ENCODE measurements at regions not wholly inside any gene's neighbourhood (a gene's known extent, or its start where the extent isn't known, plus 50 kb on each side); places are given as distances from the start of the nearest gene placed in this dataset.
A peak's percentile ranks its signal among the peaks of the same experiment; 100 is the strongest.

DNA sequence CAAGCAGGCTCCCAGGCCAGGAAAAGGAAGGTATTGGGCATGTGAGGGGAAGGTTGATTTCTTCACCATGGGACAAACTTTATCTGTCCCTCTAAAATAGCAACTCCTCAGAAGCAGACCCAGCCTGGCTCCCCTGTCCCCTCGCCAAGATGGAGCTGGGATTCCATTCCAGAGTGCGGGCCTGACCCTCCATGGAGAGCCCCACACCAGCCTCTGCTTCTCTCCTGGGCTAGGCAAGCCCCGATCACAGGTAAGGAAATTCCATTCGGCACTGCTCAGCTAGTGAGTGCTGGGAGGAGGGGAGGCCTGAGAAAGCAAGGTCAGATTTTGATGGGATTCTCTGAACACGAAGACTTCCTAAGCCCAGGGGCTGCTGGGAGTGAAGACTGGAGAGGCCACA lies 98.4 kb downstream of the EFNB1 start:
- Histone ChIP-seq H3K4me1 (peaks cover 0 to 39% (median 12%) of the 10 kb centered on the region in 9 donors), H3K4me3 (no peak overlapping the region), H3K36me3 (no peaks in the 10 kb centered on the region), H3K9me3 (no peaks in the 10 kb centered on the region), H3K27ac (no peak overlapping the region), H3K27me3 (peaks cover 0 to 7% (median 0%) of the 10 kb centered on the region in 7 donors)
- intact Hi-C loops (cut with DNase I): no loop called here
- TF ChIP-seq, protein P1, sequence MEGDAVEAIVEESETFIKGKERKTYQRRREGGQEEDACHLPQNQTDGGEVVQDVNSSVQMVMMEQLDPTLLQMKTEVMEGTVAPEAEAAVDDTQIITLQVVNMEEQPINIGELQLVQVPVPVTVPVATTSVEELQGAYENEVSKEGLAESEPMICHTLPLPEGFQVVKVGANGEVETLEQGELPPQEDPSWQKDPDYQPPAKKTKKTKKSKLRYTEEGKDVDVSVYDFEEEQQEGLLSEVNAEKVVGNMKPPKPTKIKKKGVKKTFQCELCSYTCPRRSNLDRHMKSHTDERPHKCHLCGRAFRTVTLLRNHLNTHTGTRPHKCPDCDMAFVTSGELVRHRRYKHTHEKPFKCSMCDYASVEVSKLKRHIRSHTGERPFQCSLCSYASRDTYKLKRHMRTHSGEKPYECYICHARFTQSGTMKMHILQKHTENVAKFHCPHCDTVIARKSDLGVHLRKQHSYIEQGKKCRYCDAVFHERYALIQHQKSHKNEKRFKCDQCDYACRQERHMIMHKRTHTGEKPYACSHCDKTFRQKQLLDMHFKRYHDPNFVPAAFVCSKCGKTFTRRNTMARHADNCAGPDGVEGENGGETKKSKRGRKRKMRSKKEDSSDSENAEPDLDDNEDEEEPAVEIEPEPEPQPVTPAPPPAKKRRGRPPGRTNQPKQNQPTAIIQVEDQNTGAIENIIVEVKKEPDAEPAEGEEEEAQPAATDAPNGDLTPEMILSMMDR (IDR thresholded peaks at IDR 0.05): no peak
- WGBS, 2 donors: 87 to 92% methylated on average over 4 to 5 of the region's 5 CpGs
- no peak for ATAC-seq
- no peak for DNase-seq

DNA sequence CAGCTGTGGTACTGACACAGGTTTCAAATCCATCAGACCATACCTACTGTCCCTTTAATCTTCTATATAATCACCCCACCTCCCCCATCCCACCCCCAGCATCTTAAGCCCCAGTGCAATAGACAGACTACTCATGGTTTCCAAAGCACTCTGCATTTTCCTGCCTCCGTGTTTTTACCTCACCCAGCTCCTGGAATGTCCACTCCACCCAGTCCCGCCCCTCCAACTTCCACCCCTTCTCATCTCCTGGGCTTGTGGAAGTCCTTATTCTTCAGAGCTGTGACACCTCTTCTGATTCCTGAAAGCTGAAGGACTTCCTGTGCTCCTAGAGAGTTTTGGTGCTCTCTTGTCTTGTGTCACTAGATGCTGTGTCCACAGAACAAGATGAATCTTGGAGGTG lies 94.3 kb downstream of the EFNB1 start:
- H3K27ac ChIP-seq: no peak overlapping the region
- WGBS, 2 donors: 72 to 83% methylated on average over 2 of the region's 2 CpGs
- ATAC-seq (no peak), DNase-seq (no peak)
- intact Hi-C loops (cut with DNase I): no loop called here
- peaks cover 0 to 8% (median 0%) of the 10 kb centered on the region in 9 donors for H3K4me1 ChIP-seq
- no peaks in the 10 kb centered on the region for H3K9me3 ChIP-seq
- peaks cover 0 to 15% (median 0%) of the 10 kb centered on the region in 7 donors for H3K27me3 ChIP-seq
- TF ChIP-seq, protein P1 (IDR thresholded peaks at IDR 0.05): no peak
- H3K4me3 ChIP-seq: no peak overlapping the region
- H3K36me3 ChIP-seq: no peaks in the 10 kb centered on the region

DNA sequence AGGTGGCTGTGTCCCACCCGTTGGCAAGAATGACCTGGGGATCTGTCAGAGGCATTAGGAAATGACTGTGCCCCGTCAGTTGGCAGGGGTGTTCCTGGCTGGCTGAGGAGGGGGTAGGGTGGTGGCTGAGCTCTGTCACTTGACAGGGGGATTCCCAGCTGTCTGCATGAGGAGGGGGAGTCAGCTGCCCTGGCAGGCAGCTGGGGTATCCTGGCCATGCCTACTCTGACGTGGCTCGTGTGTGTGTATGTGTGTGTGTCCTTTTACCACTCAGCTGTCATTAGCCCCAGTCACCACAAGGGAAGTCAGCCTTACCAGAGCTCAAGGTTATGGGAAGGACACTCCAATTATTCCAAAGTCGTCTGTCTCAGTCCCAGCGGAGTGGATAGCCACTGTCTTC lies 93.2 kb downstream of the EFNB1 start:
- DNase-seq (no peak), ATAC-seq (peak in 7 of 8 donors; percentile 25 to 59 (median 50))
- no peak overlapping the region for H3K27ac ChIP-seq
- H3K36me3 ChIP-seq: no peaks in the 10 kb centered on the region
- peaks cover 0 to 8% (median 0%) of the 10 kb centered on the region in 9 donors for H3K4me1 ChIP-seq
- peaks cover 0 to 26% (median 0%) of the 10 kb centered on the region in 7 donors for H3K27me3 ChIP-seq
- 40 to 58% methylated on average over 6 of the region's 6 CpGs for WGBS, 2 donors
- TF ChIP-seq, protein P1 (IDR thresholded peaks at IDR 0.05): no peak
- H3K9me3 ChIP-seq: no peaks in the 10 kb centered on the region
- intact Hi-C loops (cut with DNase I): no loop called here
- no peak overlapping the region for H3K4me3 ChIP-seq

DNA sequence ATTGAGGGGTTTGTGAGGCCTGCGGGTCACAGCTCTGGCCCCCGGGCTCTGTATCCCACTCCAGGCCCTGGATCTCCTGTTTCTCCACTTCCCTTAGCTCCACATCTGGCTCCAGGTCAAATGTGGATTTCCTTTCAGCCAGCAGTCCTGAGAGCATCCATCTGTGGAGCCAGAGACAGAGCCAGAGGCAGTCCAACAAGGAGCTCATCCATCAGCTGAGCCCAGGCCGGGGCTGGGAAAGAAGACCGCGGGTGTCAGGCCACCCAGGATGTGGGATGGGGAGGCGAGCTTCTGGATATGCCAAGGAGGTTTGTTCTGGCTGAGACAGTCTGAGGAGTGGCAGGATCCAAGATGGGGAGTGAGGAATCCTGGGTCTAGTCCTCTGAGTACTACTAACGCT lies 91.7 kb downstream of the EFNB1 start:
- peaks cover 0 to 25% (median 0%) of the 10 kb centered on the region in 7 donors for H3K27me3 ChIP-seq
- ATAC-seq (peak in 7 of 8 donors; percentile 14 to 64 (median 43)), DNase-seq (peak in 1 of 2 donors; percentile 29)
- no peak overlapping the region for H3K27ac ChIP-seq
- TF ChIP-seq, protein P1 (IDR thresholded peaks at IDR 0.05): no peak
- WGBS, 2 donors: 63 to 75% methylated on average over 7 of the region's 7 CpGs
- intact Hi-C loops (cut with DNase I): no loop called here
- H3K4me3 ChIP-seq: no peak overlapping the region
- H3K36me3 ChIP-seq: no peaks in the 10 kb centered on the region
- H3K9me3 ChIP-seq: no peaks in the 10 kb centered on the region
- H3K4me1 ChIP-seq: peaks cover 0 to 8% (median 0%) of the 10 kb centered on the region in 9 donors

Data from heart right ventricle (tissue), 16 donors.